LNCAP (cell line): ENCODE measurements at regions not wholly inside any gene's neighbourhood (a gene's known extent, or its start where the extent isn't known, plus 50 kb on each side); places are given as distances from the start of the nearest gene placed in this dataset.

ENCODE experiments used
- TF ChIP-seq, protein P1 (sequence below): fragments of 450-650 bp; IDR thresholded peaks from 2 replicates; pipeline ENCODE4 v1.5.1; 2017; ENCODE audit warnings: mild to moderate bottlenecking

DNA sequence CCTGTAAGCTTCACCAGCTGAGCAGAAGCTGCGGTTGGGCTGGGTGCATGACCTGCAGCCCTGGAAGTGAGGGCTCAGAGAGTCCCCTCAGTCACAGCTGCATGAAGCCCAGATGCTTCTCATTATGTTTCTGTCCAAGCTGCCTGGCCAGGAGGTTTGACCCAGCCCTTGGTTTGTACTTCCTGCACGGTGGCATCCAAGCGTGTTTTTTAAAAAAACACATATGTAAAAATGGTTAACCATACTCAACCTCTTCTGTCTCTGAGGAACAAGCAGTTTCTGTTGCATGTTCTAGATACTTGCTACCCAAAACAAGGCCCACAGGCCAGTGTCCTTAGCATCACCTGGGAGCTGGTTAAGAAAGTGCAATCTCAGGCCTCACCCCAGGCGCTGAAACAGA, 76.0 kb upstream of the ATP10A start:
- TF ChIP-seq, protein P1, sequence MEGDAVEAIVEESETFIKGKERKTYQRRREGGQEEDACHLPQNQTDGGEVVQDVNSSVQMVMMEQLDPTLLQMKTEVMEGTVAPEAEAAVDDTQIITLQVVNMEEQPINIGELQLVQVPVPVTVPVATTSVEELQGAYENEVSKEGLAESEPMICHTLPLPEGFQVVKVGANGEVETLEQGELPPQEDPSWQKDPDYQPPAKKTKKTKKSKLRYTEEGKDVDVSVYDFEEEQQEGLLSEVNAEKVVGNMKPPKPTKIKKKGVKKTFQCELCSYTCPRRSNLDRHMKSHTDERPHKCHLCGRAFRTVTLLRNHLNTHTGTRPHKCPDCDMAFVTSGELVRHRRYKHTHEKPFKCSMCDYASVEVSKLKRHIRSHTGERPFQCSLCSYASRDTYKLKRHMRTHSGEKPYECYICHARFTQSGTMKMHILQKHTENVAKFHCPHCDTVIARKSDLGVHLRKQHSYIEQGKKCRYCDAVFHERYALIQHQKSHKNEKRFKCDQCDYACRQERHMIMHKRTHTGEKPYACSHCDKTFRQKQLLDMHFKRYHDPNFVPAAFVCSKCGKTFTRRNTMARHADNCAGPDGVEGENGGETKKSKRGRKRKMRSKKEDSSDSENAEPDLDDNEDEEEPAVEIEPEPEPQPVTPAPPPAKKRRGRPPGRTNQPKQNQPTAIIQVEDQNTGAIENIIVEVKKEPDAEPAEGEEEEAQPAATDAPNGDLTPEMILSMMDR = no peak

- TF ChIP-seq, protein P1 = no peak
Observed at GRCh38 chr15:25937796-25938195, 74.7 kb upstream of the ATP10A start.

DNA sequence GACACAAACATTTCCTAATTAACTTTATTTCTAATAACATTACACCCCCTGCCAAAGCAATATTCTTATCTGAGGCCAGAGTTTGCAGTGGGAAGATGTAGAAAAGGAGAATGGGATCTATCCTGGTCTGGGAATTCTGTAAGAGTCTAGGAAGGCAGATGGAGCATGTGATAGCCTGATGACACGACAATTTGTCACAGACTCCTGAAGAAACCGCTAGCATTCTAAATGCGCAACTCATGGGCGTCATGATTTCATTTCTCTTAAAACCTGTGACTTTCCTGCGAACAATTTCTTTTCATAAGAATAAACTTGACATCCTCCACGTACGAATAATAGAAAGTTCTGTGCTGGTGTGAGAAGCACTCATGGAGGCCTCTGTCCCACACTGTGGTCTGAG, 72.9 kb upstream of the ATP10A start:
- TF ChIP-seq, protein P1 = no peak

DNA sequence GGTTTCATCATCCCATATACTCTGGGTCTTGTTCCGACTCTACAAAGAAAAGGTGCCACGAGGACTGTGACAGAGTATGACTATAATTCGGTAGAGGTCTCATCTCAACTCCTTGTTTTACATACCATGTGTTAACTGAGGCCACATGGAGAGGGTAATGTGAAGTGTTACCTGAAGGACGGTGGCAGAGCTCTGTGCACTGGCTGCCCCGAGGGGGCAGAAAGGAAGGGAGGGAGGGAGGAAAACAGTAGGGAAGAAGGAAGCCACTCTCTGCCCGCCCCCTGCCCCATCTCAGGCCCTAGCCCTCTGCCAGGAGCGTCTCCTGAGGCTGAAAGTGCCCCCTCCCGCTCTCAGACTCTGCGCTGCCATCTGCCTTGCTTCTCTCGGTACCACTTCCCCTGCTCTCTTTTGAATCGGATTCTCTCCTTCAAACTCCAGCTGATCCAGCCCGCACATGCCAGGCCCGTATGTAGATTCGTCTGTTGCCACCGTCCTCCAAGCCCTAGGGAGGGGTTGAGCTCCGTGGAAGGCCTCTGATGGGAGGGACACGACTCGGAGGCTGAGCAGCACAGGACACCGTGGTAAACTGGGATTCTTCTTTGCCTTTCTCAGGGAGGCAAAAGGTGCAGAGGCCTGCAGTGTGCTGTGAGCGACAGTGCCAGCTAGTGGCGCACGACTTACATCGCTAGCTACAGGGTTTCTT, 70.5 kb upstream of the ATP10A start:
- TF ChIP-seq, protein P1 = peak; percentile 80

- TF ChIP-seq, protein P1 = no peak
Observed at GRCh38 chr15:25932696-25933095, 69.6 kb upstream of the ATP10A start.

DNA sequence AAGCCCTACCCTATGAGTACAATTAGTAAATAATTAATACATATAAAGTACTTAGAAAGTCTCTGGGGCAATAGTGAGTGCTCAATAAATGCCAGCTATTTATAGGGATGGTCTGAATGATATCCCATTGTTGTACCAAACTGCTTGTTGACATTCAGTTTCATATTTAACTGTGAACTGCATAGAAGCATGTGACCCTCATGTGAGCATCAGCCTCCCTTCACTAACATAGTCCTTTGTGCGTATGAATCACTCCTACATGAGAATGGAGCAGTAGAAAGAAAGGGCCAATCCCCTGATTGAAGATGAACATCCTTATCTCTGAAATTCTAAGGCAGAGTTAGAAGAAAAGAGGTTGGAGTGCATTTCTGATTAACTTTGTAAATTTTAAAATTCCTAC, 68.7 kb upstream of the ATP10A start:
- TF ChIP-seq, protein P1 = no peak

- TF ChIP-seq, protein P1 = no peak
Observed at GRCh38 chr15:25930931-25931330, 67.8 kb upstream of the ATP10A start.
